BLaER1 treated with 17β-estradiol and CSF1 and Interleukin-3, amounts not matched to agents 10 nM and 100 nM (cell line): ENCODE measurements at regions not wholly inside any gene's neighbourhood (a gene's known extent, or its start where the extent isn't known, plus 50 kb on each side); places are given as distances from the start of the nearest gene placed in this dataset.
A peak's percentile ranks its signal among the peaks of the same experiment; 100 is the strongest.

Experiments
- H3K27ac ChIP-seq, 11 experiments: shearing (Covaris generic); formaldehyde crosslinking; 2 replicates each; pipeline ENCODE4 v1.8.1; 2022
- H3K27me3 ChIP-seq, 11 experiments: shearing (Covaris generic); formaldehyde crosslinking; 2 replicates each; pipeline ENCODE4 v1.8.1; 2022
- H3K36me3 ChIP-seq, 11 experiments: shearing (Covaris generic); formaldehyde crosslinking; 2 replicates each; pipeline ENCODE4 v1.8.1; 2022
- H3K4me1 ChIP-seq, 10 experiments: shearing (Covaris generic); formaldehyde crosslinking; 2 replicates each; pipeline ENCODE4 v1.8.1; 2022
- H3K4me2 ChIP-seq, 11 experiments: shearing (Covaris generic); formaldehyde crosslinking; 2 replicates each; pipeline ENCODE4 v1.8.1; 2022
- H3K4me3 ChIP-seq, 10 experiments: shearing (Covaris generic); formaldehyde crosslinking; 2 replicates each; pipeline ENCODE4 v1.8.1; 2022
- H3K9ac ChIP-seq, 11 experiments: shearing (Covaris generic); formaldehyde crosslinking; 2 replicates each; pipeline ENCODE4 v1.8.1; 2022
- H3K9me3 ChIP-seq, 11 experiments: shearing (Covaris generic); formaldehyde crosslinking; replicated peaks in 1 of 11; 2 replicates each; pipeline ENCODE4 v1.8.1; 2022
- H4K20me1 ChIP-seq, 11 experiments: shearing (Covaris generic); formaldehyde crosslinking; 2 replicates each; pipeline ENCODE4 v1.8.1; 2022
- Cebpa-rat ChIP-seq, 11 experiments: shearing (Covaris generic); IDR thresholded peaks; 2 replicates each; pipeline ENCODE4 v1.8.1; 2022

- Histone ChIP-seq H3K4me2 (peak overlapping the region in 7 of 11 experiments; percentile 13 to 63 (median 42); a peak in 13 of 22 replicates), H3K27me3 (no peaks in the 10 kb centered on the region), H4K20me1 (no peaks in the 10 kb centered on the region), H3K4me1 (peaks cover 13 to 46% (median 38%) of the 10 kb centered on the region in 10 experiments), H3K9me3 (no peaks in the 10 kb centered on the region), H3K9ac (no peak overlapping the region), H3K27ac (no peak overlapping the region), H3K36me3 (no peaks in the 10 kb centered on the region), H3K4me3 (no peak overlapping the region)
- TF ChIP-seq Cebpa-rat (IDR thresholded peaks at IDR 0.05) = no peak
Observed at GRCh38 chr12:92038476-92038875, 107.2 kb downstream of the BTG1 start.

DNA sequence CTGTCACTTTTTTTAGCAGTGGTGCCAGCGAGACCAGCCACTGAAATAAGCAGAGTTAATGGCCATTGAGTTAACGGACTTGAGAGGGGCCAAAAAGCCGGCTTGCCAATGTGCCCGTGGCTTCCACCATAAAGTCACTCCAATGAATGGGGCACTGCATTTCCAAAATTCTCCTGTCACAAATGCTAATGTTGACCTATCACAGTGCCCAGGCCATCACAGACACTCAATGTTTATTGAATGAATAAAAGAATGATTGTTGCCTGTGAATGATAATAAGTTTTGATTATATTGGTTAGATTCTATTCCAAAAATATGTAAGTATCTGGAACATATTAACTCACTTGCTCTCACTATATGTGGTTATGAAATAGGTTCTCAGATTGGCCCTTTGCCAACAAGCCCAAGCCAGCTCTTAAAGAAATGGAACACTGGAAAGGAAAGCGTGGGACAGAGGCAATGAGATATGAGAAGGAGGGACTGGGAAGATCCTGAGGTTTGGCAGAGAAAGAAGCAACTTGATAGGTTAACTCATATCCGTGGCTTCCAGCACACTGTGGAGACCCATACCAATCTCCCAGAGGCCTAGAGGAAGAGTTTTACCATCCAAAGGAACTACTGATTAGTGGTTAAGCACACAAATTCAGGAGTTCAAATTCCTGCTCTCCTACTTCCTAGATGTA is 108.7 kb downstream of the BTG1 start:
- H3K9ac ChIP-seq = no peak overlapping the region
- no peak overlapping the region for H3K27ac ChIP-seq
- H4K20me1 ChIP-seq = no peaks in the 10 kb centered on the region
- H3K36me3 ChIP-seq = no peaks in the 10 kb centered on the region
- H3K4me3 ChIP-seq = no peak overlapping the region
- H3K27me3 ChIP-seq = no peaks in the 10 kb centered on the region
- peak overlapping the region in 2 of 11 experiments; percentile 13 to 85; a peak in 2 of 22 replicates for H3K4me2 ChIP-seq
- H3K9me3 ChIP-seq = peaks cover 0 to 8% (median 0%) of the 10 kb centered on the region in 11 experiments; a peak in 5 of 22 replicates
- no peak for TF ChIP-seq Cebpa-rat (IDR thresholded peaks at IDR 0.05)
- peaks cover 13 to 62% (median 43%) of the 10 kb centered on the region in 10 experiments for H3K4me1 ChIP-seq

- Histone ChIP-seq H3K4me1 (peaks cover 13 to 68% (median 44%) of the 10 kb centered on the region in 10 experiments), H4K20me1 (no peaks in the 10 kb centered on the region), H3K4me3 (no peak overlapping the region), H3K27me3 (no peaks in the 10 kb centered on the region), H3K9ac (no peak overlapping the region), H3K27ac (0 out of 22 replicates have a peak overlapping the region, but pooled peaks of 1 of the 11 experiments have one; percentile 63), H3K36me3 (no peaks in the 10 kb centered on the region), H3K9me3 (peaks cover 0 to 8% (median 0%) of the 10 kb centered on the region in 11 experiments; a peak in 5 of 22 replicates), H3K4me2 (peak overlapping the region in 9 of 11 experiments; percentile 53 to 91 (median 85); a peak in 16 of 22 replicates)
- no peak for TF ChIP-seq Cebpa-rat (IDR thresholded peaks at IDR 0.05)
Observed at GRCh38 chr12:92036061-92036620, 109.5 kb downstream of the BTG1 start.

GRCh38 chr12:92035477-92035876 is 110.2 kb downstream of the BTG1 start:
- peak overlapping the region in 5 of 11 experiments; percentile 27 to 63 (median 31); a peak in 6 of 22 replicates for H3K27ac ChIP-seq
- H3K4me1 ChIP-seq = peaks cover 14 to 75% (median 51%) of the 10 kb centered on the region in 10 experiments
- peak overlapping the region in 5 of 10 experiments; percentile 26 to 60 (median 38); a peak in 8 of 20 replicates for H3K4me3 ChIP-seq
- H3K36me3 ChIP-seq = no peaks in the 10 kb centered on the region
- H4K20me1 ChIP-seq = no peaks in the 10 kb centered on the region
- peak overlapping the region; percentile 53 to 91 (median 85) for H3K4me2 ChIP-seq
- H3K9me3 ChIP-seq = peaks cover 0 to 8% (median 0%) of the 10 kb centered on the region in 11 experiments; a peak in 5 of 22 replicates
- TF ChIP-seq Cebpa-rat (IDR thresholded peaks at IDR 0.05) = no peak
- H3K9ac ChIP-seq = peak overlapping the region in 3 of 11 experiments; percentile 52 to 63 (median 54); a peak in 5 of 22 replicates
- no peaks in the 10 kb centered on the region for H3K27me3 ChIP-seq

GRCh38 chr12:92034858-92035401 is 110.7 kb downstream of the BTG1 start:
- Histone ChIP-seq H3K27ac (peak overlapping the region in 9 of 11 experiments; percentile 27 to 63 (median 41); a peak in 17 of 22 replicates), H3K36me3 (no peaks in the 10 kb centered on the region), H3K4me3 (peak overlapping the region in 9 of 10 experiments; percentile 7 to 60 (median 37); a peak in 13 of 20 replicates), H3K4me1 (peaks cover 18 to 81% (median 56%) of the 10 kb centered on the region in 10 experiments), H3K9ac (peak overlapping the region; percentile 5 to 63 (median 52); a peak in 18 of 22 replicates), H4K20me1 (no peaks in the 10 kb centered on the region), H3K27me3 (no peaks in the 10 kb centered on the region), H3K4me2 (peak overlapping the region; percentile 53 to 91 (median 85)), H3K9me3 (peaks cover 0 to 8% (median 0%) of the 10 kb centered on the region in 11 experiments; a peak in 5 of 22 replicates)
- TF ChIP-seq Cebpa-rat (IDR thresholded peaks at IDR 0.05) = no peak

- Histone ChIP-seq H3K27ac (peak overlapping the region in 3 of 11 experiments; percentile 41 to 63 (median 57); a peak in 4 of 22 replicates), H3K9me3 (peaks cover 0 to 8% (median 0%) of the 10 kb centered on the region in 11 experiments; a peak in 5 of 22 replicates), H3K9ac (no peak overlapping the region; a peak in 1 of 22 replicates), H3K4me3 (no peak overlapping the region), H3K4me2 (peak overlapping the region in 7 of 11 experiments; percentile 53 to 91 (median 81); a peak in 12 of 22 replicates), H3K4me1 (peaks cover 18 to 87% (median 59%) of the 10 kb centered on the region in 10 experiments), H4K20me1 (no peaks in the 10 kb centered on the region), H3K27me3 (no peaks in the 10 kb centered on the region), H3K36me3 (no peaks in the 10 kb centered on the region)
- TF ChIP-seq Cebpa-rat (IDR thresholded peaks at IDR 0.05) = no peak
Observed at GRCh38 chr12:92034083-92034482, 111.6 kb downstream of the BTG1 start.

DNA sequence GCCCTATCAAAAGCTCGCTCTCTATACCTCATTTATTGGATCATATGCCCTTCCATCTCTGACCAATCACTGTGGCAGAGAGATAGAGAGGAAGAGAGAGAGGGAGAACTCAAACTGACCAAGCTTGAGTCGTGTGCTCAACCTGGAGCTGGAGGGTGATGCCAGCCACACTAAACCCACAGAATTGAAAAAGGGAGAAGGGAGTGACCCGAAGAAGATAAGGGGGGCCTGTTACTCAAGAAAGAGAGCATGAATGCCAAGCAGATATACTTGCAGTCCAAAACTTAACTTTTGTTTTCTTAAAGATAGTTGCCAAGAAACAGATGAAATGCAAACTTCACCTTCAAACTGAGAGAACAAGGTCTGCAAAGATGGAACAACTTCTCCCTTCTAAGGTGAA is 112.7 kb downstream of the BTG1 start:
- Histone ChIP-seq H3K27ac (no peak overlapping the region), H3K27me3 (no peaks in the 10 kb centered on the region), H3K4me1 (peaks cover 18 to 76% (median 51%) of the 10 kb centered on the region in 10 experiments), H3K4me3 (no peak overlapping the region), H3K4me2 (peak overlapping the region in 5 of 11 experiments; percentile 6 to 89 (median 26); a peak in 6 of 22 replicates), H3K9me3 (peaks cover 0 to 8% (median 0%) of the 10 kb centered on the region in 11 experiments; a peak in 5 of 22 replicates), H3K36me3 (no peaks in the 10 kb centered on the region), H3K9ac (no peak overlapping the region), H4K20me1 (no peaks in the 10 kb centered on the region)
- TF ChIP-seq Cebpa-rat (IDR thresholded peaks at IDR 0.05) = no peak

GRCh38 chr12:92032101-92032500 is 113.5 kb downstream of the BTG1 start:
- Histone ChIP-seq H3K4me1 (peaks cover 18 to 76% (median 51%) of the 10 kb centered on the region in 10 experiments), H3K4me2 (peak overlapping the region in 6 of 11 experiments; percentile 1 to 89 (median 29); a peak in 6 of 22 replicates), H3K27me3 (no peaks in the 10 kb centered on the region), H4K20me1 (no peaks in the 10 kb centered on the region), H3K4me3 (no peak overlapping the region), H3K9ac (no peak overlapping the region), H3K9me3 (peaks cover 0 to 8% (median 0%) of the 10 kb centered on the region in 11 experiments; a peak in 5 of 22 replicates), H3K36me3 (no peaks in the 10 kb centered on the region), H3K27ac (no peak overlapping the region)
- TF ChIP-seq Cebpa-rat (IDR thresholded peaks at IDR 0.05) = no peak
